Retinal pigment epithelial cell (primary cell): ENCODE measurements at regions not wholly inside any gene's neighbourhood (a gene's known extent, or its start where the extent isn't known, plus 50 kb on each side); places are given as distances from the start of the nearest gene placed in this dataset.

Source experiments
- DNase-seq: peaks from one replicate; pipeline ENCODE4 v3.0.0-alpha.2; 2010; ENCODE audit warnings: low read depth
- H3K4me3 ChIP-seq: 2 replicates; pipeline ENCODE4 v1.5.1; 2011; ENCODE audit warnings: mild to moderate bottlenecking, low read length, control low read depth, moderate library complexity
- TF ChIP-seq, protein P1 (sequence below): conservative IDR thresholded peaks from 2 replicates; pipeline ENCODE4 v1.5.1; 2011; ENCODE audit warnings: low read depth, low read length, control low read depth, inconsistent platforms

DNA sequence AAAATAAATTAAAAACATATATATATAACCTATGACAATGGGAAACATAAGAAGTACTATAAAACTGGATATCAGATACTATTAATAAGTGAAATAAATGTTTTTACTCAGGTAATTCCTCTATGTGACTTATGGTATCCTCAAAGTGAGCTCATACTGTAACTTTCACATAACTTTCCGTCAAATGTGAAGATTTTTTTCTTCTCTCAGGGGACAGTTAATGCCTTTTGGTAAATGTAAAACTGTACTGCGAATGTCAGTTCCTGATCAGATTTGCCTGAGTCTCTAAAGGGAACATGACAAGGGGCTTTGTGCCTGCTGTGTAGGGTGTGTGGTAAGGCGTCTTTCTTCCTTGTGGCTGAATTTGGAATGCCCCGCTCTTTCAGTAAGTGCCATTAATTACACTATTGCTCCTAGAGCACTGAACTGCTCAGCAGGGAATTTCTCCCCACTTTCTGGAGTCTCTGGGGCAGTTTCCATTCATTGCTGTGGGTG, 271.8 kb downstream of the PRL start:
- TF ChIP-seq, protein P1, sequence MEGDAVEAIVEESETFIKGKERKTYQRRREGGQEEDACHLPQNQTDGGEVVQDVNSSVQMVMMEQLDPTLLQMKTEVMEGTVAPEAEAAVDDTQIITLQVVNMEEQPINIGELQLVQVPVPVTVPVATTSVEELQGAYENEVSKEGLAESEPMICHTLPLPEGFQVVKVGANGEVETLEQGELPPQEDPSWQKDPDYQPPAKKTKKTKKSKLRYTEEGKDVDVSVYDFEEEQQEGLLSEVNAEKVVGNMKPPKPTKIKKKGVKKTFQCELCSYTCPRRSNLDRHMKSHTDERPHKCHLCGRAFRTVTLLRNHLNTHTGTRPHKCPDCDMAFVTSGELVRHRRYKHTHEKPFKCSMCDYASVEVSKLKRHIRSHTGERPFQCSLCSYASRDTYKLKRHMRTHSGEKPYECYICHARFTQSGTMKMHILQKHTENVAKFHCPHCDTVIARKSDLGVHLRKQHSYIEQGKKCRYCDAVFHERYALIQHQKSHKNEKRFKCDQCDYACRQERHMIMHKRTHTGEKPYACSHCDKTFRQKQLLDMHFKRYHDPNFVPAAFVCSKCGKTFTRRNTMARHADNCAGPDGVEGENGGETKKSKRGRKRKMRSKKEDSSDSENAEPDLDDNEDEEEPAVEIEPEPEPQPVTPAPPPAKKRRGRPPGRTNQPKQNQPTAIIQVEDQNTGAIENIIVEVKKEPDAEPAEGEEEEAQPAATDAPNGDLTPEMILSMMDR: no peak
- H3K4me3 ChIP-seq: no peak overlapping the region
- DNase-seq: no peak

- TF ChIP-seq, protein P1: no peak
- no peak for DNase-seq
- no peak overlapping the region for H3K4me3 ChIP-seq
Observed at GRCh38 chr6:22025468-22026163, 271.2 kb downstream of the PRL start.

- TF ChIP-seq, protein P1: no peak
- H3K4me3 ChIP-seq: no peak overlapping the region
- no peak for DNase-seq
Observed at GRCh38 chr6:22026164-22026678, 270.6 kb downstream of the PRL start.

- no peak for DNase-seq
- no peak overlapping the region for H3K4me3 ChIP-seq
- TF ChIP-seq, protein P1: no peak
Observed at GRCh38 chr6:22027040-22027725, 269.7 kb downstream of the PRL start.

DNA sequence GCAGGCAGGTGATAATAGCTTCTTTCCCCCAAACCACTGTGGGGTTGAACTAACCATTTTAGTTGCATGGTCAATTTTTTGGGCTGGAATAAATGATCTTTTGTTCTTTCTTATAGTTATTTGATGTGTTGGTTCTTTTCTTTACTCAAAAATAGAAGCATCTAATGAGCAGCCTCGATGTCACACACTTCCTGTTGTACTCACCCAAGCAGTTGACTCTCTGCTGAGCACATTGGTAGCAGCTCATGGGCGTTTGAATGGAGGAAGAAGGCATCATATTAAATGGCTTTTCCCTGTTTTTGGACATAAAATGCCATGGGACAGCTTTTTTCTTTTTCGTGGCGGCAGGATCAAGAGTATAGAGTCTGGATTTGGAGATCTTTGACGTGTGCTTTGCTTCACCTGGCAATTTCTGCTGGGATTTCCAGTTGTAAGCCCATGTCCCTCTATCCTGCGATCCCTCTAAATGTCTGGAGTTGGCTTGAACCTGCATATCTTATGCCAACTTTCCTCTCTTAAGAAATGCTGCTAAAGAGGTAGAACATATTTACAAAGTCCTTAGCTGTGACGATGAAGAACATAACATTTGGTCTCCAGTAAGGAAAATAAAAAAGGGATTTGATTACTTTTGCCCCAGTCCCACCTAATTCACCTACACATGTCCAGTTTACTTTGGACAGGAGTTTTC, 268.3 kb downstream of the PRL start:
- TF ChIP-seq, protein P1: no peak
- DNase-seq: no peak
- H3K4me3 ChIP-seq: no peak overlapping the region

- TF ChIP-seq, protein P1: no peak
- no peak overlapping the region for H3K4me3 ChIP-seq
- no peak for DNase-seq
Observed at GRCh38 chr6:22029171-22029570, 267.7 kb downstream of the PRL start.
